GM18873 (cell line): ENCODE measurements at regions not wholly inside any gene's neighbourhood (a gene's known extent, or its start where the extent isn't known, plus 50 kb on each side); places are given as distances from the start of the nearest gene placed in this dataset.
"Not testable (repeated sequence)": the region's sequence is repeated elsewhere in the genome, so short reads cannot be mapped to it uniquely, and the experiment has no call there.

Experiments
- ATAC-seq: cut with Tn5 transposase; IDR thresholded peaks from one replicate; pipeline ENCODE4 v1.9.1; 2021; ENCODE audit warnings: mild to moderate bottlenecking, moderate library complexity, moderate number of reproducible peaks; ENCODE audit not compliant: unreplicated experiment, low FRiP score

DNA sequence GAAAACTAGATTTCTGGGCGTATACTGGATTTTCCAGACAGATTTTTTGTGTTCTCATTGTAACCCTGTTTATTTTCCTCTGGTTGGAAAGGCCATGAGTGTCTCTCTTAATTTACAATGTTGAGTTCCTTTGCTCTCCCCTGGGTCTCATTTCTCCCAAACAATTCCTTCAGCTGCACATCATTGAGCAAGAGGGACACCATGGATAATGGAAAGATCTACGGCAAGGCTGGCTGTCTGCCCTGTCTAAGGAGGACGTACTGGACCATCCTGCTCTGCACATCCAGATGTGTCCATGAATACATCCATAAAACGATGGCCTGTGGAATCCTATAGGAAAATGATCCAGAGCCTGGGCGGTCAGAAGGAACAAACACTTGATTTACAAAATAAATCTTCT is 258.1 kb upstream of the MCTP2 start:
- no peak for ATAC-seq

DNA sequence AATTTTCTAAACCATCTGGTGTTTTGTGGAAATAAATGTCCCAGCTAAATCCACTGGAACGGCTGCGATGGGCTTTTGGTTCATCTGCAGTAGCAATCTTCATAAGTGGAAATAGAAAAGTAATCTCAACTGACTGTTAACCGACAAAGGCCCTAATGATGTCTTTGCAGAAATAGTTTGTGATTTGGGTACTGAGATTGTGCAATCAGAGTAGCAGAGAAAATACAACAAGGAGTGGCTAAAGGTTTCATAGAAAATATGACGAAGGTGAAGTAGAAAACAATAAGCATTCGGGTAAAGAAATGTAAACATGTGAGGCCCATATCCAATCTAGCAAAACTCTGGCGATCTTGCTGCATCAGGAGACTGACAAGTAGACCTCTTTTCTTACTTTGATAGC is 262.6 kb upstream of the MCTP2 start:
- ATAC-seq = no peak

DNA sequence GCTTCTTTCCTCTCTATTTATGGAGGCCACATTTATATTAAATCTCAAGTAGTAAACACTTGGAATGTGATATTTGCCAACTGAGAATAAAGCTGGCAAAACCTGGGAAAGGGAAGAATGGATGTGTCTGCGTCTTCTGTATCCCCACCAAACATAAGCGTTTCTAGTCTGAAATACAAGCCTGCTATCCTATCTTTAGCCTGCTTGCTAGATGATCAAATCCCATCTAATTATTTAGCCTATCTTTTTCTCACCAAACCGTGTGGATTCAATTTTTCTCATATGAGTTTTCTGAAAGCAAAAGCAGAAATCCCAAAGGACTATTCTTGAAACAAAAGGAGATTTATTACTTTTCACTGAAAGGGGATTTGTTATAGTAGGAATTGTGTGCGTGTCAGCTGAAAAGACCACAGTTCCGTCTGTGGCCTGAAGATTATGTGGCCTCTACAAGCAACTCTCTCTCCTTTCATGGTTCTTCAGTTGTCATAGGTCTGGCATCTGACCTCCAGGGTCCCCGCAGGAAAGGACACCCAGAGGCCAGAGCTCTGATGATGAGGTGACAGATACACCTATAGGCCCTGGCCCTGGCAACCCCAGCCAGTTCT is 266.0 kb upstream of the MCTP2 start:
- no peak for ATAC-seq

DNA sequence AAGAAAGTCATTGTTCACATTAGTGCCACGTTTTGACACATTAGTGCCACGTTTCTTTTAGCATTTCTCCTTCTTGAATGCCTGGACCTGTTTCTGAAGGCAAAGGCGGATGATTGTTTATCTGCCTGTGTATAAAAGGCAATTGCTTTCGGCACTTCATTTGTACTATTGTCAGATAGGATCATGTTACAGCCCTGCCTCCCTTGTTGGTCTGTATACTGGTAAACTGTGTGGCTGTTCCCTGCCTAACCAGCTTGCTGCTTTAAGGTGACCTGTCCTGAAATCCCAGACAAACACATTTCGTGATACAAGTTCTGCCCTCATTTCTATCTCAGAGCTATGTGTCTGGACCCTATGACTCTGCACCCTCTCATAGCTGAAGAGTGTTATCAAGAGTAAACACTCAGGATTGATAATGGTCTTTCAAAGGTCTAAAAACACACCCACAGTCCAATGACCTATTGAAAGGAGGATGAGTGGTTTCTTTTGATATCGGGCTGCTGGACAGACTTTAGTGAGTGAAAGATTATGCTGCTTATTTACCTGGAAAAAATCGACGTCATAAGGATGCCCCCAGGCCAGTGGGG is 276.3 kb upstream of the MCTP2 start:
- ATAC-seq = no peak

DNA sequence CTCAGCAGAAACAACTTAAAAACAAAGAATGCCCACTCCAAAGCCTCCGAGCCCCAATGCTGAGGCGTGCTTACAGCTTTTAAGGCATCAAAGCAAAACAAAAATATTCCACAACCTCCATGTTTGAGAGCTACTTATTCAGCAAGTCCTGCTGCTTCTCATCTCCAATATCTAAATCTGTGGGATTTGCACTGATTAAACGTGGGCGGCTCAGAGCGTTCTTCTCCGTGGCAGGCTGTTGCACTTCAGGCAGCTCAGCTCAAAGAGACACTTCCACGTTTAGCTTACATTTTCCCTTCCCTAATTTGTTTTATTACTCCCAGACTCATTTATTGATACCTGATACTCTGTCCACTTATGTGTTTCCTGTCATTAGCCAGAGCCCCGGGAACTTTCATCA is 282.6 kb upstream of the MCTP2 start:
- ATAC-seq = no peak

DNA sequence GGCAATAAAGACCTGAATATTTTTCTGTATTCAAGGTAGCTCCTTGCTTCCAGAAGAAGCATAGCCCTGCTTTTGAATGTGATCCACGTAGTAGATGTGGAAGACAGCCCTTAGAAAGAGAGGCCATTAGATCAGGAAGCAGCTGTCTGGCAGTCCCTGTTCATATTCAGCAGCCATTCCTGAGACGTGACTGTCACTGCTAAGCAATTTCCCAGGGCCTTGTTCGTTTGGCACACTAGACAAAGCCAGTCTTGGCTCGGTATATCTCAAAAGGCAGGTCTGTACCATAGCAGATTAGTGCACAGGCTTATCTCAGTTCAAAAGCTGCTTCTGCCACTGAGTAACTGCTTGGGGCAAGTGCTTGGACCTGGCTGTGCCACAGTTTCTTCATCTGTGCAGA is 287.8 kb upstream of the MCTP2 start:
- no peak for ATAC-seq

DNA sequence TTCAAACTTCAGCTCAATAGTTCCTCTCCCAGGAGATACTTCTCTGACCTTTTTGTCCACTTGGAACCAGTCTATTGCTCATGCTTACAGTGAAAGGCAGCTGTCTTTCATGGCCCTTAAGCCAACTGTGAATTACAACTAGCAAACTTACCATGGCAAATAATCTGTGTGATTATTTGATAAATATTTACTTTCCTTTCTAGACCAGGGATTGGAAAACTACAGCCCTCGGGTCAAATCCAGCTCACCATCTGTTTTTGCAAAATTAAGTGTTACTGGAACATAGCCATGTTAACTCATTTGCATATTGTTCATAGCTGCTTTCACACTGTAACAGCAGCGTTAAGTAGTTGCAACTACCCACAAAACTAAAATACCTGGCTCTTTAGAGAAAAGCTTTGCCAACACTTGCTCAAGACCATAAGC is 289.1 kb upstream of the MCTP2 start:
- ATAC-seq = no peak

DNA sequence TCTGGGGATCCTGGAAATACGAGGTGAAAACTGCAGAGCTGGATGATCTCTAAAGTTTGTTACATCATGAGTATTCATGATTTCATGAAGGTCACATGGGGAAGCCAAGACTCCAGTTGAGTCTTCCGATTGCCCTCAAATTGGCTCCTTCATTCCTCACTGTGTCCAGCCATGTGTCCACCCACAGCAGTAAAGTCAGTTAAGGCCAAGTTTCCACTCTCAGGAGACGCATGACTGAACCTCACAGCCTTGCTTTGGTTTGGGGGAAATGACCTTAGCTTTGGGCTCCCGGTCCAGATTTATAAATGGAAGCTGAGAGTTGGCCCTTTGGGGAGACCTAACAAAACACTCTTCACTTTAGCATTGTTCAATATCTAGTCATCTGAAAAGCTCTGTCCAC is 289.7 kb upstream of the MCTP2 start:
- no peak for ATAC-seq

DNA sequence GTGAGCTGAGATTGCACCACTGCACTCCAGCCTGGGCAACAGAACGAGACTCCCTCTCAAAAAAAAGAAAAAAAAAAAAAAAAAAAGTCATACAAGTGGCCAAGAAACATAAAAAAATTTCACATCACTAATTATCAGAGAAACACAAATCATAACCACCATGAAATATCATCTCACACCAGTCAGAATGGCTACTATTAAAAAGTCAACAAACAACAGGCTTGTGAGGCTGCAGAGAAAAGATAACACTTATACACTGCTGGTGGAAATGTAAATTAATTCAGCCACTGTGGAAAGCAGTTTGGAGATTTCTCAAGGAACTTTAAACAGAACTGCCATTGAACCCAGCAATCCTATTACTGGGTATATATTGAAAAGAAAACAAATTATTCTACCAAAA is 291.1 kb upstream of the MCTP2 start:
- ATAC-seq = no peak

DNA sequence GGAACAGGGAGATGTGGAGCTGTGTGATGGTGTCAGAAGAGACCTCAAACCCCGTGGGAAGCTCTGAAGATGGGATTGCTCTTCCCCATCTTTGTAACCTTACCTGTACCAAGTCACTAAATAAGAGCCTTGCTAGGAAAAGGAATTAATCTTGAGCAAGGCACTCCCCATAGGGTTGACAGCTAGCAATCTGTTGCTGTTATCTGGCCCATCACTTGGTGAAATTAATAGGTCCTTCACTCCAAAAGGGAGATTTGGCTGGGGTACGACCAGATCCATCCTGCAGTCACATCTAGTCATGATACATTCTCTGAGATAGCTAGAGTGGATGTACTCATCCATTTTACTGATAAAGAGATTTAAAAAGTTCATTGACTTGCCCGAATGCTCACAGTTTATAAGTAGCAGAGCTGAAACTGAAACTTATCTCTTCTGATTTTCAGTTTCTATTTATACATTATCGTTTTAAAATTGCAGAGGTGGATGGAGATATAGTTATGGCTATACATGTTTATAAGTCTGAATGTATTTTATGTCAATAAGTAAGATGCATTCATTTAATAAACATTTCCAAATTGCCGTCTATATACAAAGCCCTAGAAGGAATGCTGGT is 299.1 kb upstream of the MCTP2 start:
- ATAC-seq = no peak

DNA sequence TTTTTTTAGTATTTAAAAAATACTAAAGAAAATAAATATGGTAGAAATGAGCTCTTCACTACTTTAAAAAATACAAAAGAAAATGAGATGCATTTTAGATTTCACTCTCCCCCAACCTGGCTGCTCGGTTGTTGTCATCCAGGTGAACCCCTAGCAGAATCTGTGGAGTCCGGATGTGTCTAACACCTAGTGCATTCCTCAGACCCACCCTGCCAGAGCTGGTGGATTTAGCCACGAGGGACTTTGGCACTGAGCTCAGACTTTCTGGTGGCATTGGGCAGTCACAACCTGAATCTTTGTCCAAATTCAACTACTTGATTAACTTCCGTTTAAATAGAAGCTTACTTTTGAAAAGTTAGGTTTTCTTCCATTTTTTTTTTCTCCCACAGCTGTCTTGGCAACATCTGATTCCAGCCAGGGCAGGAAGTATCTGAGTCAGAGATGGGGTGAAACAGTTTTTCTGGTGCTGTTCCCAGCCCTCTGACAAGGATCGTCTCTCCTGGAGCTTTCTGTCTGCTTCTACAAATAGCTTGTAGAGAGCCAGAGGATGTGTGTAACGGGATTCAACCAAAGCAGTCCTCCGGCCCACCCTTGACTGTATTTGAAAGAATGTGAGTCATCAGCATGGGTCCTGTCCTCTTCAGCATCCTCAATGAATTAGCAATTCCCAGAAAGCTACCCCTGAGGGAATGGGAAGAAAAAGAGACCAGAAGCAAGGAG is 301.8 kb upstream of the MCTP2 start:
- no peak for ATAC-seq

DNA sequence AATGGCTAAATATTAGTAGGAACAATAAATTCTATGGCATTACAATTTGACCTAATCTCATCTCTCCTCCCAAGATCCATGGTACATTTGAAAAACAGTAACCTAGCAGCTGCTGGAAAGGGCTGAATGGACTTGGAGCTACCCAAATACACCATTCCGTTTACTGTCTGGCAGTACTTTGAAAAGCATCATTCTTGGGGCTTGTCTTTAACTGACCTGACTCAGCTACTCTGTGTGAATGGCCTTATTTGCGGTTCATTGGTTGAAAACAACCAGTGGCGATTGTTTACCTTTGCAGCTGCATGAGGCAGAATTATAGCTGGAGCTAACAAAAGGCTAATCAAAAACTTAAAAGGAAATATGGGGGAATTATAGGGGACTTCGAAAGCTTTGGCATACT is 311.2 kb upstream of the MCTP2 start:
- no peak for ATAC-seq

DNA sequence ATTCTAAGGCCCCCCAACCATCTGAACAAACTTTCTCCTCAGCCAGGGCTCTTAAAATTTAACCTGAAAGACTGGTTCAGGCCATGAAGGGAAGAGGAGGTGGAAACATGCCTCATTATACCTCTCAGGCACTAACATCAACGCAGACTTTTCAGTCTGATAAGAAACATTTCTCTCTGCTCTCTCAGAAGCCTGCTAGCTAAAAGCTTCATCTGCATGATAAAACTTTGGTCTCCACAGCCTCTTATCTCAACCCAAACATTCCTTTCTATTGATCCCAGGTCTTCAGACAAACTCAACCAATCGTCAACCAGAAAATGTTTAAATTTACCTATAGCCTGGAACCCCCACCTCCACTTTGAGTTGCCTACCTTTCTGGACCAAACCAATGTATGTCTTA is 312.6 kb upstream of the MCTP2 start:
- ATAC-seq = not testable (repeated sequence)

DNA sequence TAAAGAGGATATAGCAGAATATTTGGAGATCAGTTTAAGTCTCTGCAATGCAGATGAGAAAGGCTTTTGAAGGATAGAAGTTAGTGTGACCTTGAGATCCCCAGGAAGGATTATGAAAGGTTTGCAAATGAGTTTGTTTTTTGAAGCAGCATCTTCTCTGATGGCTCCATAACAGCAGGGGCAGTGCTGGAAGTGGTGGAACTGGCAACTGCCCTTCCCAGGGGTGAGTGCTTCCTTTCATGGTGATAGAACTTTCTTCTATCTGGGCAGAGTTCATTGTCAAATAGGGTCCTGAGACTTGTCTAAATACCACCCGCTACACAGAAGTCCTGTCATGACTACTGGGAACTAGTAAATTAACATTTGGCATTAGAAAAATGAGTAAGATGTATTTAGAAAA is 314.2 kb upstream of the MCTP2 start:
- ATAC-seq = no peak

DNA sequence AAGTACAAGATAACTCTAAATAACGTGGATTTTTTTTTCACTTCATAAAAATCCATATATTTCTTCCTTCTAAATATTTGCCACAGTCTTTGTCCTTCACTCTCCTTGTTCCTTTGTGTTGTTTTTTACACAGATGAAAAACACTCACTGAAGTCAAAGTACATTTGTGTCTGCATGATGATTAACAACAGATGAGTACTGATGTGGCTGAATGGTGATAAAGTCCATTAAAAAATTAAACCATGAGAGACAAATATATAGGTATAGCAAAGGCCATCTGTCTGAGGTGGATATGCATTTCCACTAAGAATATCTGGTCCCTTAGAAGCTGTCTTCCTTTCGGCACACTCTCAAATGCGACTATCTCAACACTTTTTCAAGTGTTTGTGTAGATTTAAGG is 317.5 kb upstream of the MCTP2 start:
- no peak for ATAC-seq

DNA sequence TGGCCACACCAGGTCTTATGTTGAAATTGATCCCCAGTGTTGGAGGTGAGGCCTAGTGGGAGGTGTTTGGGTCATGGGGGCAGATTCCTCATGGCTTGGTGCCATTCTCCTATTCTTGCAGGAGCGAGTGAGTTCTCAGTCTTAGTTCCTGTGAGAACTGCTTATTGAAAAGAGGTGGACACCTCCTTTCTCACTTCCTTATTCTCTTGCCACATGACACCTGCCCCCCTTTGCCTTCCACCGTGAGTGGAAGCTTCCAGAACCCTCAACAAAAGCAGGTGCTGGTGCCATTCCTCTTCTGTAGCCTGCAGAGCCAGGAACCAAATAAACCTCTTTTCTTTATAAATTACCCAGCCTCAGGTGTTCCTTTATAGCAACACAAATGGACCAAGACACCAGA is 318.1 kb upstream of the MCTP2 start:
- ATAC-seq = no peak

DNA sequence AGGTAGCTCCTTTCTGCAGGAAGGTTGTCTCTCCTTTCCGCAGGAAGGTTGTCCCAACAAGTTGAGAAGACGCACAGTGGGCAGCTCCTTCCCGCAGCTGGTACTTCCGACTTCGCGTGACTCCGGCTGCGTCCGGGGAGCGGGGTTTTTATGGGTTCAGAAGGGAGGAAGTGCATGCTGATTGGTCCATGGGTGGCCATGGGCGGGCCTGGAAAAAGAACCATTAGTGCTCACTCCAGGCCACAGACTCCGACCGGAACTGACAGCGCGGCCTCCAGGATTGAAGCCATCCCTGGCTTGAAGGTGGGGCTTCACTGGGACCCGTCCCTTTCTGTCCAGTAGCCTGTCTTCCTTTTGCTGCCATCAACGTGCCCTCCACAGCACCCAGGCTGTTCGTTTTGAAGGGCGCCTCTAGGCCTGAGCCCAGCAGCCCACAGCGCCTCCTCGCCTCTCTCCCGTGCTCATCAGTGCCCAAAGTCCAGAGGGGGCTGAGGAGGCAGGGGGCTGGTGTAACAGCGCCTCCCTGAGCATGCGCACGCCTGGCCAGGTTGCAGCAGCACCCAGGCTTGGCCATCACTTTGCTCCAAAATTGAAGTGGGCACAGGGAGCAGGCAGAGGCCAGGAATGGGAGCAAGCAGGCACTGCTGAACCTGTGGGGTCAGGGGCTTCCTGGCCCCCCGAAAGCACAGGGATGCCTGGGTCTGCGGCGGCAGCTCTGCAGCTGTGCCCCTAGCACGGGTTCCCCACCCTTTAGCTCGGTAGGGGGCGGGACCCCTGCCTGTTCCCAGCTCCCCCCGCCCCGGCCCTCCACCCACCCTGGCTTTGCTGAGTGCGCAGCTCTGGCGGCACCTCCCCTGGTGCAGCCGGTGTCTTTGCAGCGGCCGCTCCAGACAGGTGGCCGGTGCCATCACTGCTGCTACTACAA is 330.6 kb upstream of the MCTP2 start:
- no peak for ATAC-seq

DNA sequence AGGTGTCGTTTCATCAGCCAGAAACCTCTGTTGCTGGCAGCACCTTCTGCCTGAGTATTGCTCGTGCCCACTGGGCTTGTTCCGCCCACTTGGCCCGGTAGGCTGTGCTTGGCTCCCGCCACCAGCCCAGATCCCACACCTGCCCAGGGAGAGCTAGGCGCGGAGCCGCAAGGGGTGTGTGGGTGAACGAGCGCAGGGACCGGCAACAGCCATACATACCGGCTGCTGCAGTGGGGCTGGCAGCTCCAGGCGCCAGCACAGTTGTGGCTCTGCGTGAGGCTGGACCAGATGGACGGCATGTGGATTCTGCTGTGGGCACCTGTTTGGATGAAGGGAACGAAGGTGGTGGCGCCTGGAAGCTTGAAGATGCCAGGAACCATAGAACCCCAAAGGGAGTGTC is 331.5 kb upstream of the MCTP2 start:
- ATAC-seq = no peak

DNA sequence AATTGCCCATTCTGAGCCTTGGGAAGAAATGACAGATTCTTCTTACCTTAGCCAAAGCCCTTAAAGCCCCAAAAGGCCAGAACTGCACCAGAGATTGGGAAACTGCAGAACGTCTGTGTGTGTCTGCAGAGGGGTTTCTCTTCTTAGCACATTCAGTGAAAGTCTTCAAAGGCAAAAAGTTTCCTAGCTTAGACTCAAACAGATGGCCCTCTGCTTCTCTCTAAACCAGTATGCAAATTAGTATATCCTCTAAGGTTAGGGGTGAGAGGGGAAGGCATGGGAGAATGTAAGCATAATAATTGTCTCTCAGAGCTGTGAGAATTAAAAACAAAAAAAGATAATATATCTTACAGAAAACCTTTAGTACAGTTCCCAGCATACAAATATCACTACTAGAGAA is 334.0 kb upstream of the MCTP2 start:
- no peak for ATAC-seq

DNA sequence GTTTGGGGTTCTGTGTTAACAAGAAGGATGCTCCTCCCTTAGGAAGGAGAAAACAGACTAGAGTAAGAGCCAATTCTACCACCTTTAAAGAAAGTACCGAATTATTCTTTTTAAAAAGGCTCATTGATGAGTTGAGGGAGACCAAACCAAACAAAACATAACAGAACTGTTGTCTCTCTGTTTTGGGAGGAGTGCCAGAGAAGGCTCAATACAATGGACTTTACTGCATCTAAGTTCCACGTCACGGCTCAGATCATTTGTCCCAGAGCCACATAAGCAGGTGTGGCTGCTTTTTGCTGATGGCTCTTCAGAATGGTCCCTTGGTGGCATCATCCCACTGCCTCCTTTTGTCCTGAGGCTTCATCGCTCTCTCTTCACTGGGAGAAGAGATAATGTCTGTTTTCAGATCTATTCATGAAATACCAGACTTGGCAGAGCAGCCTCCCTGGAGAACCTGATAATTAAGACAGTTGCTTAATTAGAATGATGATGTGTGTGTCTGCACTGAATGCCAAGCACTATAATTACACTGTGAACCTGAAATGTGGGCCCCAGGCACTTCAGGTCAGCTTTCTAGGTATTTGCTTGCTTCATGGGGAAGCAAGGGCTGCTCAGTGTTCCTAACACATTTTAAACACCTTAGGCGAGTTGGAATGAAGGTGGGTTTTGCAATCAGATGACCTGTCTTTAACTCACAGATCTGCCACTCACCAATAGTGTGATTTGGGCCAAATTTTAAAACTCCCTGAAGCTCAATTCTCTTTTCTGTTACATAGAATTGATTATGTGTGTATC is 335.2 kb upstream of the MCTP2 start:
- no peak for ATAC-seq
